HG03103 (cell line): ENCODE measurements at regions not wholly inside any gene's neighbourhood (a gene's known extent, or its start where the extent isn't known, plus 50 kb on each side); places are given as distances from the start of the nearest gene placed in this dataset.

Experiments
- ATAC-seq: cut with Tn5 transposase; IDR thresholded peaks from one replicate; pipeline ENCODE4 v1.9.1; 2021; ENCODE audit warnings: low read depth; ENCODE audit not compliant: unreplicated experiment

- no peak for ATAC-seq
These were observed 108.4 kb upstream of the DPH6 start for GRCh38 chr15:35654332-35654731.

GRCh38 chr15:35657679-35658311, 111.8 kb upstream of the DPH6 start:
- ATAC-seq = no peak

- ATAC-seq = no peak
These were observed 118.0 kb upstream of the DPH6 start for GRCh38 chr15:35663956-35664355.

- ATAC-seq = no peak
These were observed 120.1 kb upstream of the DPH6 start for GRCh38 chr15:35665896-35666536.

GRCh38 chr15:35667908-35668307, 121.9 kb upstream of the DPH6 start:
- no peak for ATAC-seq

- ATAC-seq = no peak
These were observed 123.1 kb upstream of the DPH6 start for GRCh38 chr15:35669021-35669420.

- ATAC-seq = no peak
These were observed 123.6 kb upstream of the DPH6 start for GRCh38 chr15:35669432-35670045.

- no peak for ATAC-seq
These were observed 125.2 kb upstream of the DPH6 start for GRCh38 chr15:35671197-35671596.

- ATAC-seq = no peak
These were observed 126.0 kb upstream of the DPH6 start for GRCh38 chr15:35671981-35672380.

- ATAC-seq = peak; percentile 50
These were observed 127.2 kb upstream of the DPH6 start for GRCh38 chr15:35673093-35673684.

- no peak for ATAC-seq
These were observed 129.2 kb upstream of the DPH6 start for GRCh38 chr15:35674873-35675781.

GRCh38 chr15:35678774-35679173, 132.8 kb upstream of the DPH6 start:
- no peak for ATAC-seq

- ATAC-seq = no peak
These were observed 133.2 kb upstream of the DPH6 start for GRCh38 chr15:35679186-35679585.

- no peak for ATAC-seq
These were observed 135.0 kb upstream of the DPH6 start for GRCh38 chr15:35680951-35681350.

- ATAC-seq = no peak
These were observed 140.4 kb upstream of the DPH6 start for GRCh38 chr15:35686347-35686746.

- ATAC-seq = no peak
These were observed 143.3 kb upstream of the DPH6 start for GRCh38 chr15:35689266-35689665.

GRCh38 chr15:35690089-35690488, 144.1 kb upstream of the DPH6 start:
- ATAC-seq = no peak

- ATAC-seq = no peak
These were observed 144.7 kb upstream of the DPH6 start for GRCh38 chr15:35690698-35691116.

- ATAC-seq = no peak
These were observed 145.3 kb upstream of the DPH6 start for GRCh38 chr15:35691173-35691761.
